ENCODE measurements at regions not wholly inside any gene's neighbourhood (a gene's known extent, or its start where the extent isn't known, plus 50 kb on each side); places are given as distances from the start of the nearest gene placed in this dataset.

DNA sequence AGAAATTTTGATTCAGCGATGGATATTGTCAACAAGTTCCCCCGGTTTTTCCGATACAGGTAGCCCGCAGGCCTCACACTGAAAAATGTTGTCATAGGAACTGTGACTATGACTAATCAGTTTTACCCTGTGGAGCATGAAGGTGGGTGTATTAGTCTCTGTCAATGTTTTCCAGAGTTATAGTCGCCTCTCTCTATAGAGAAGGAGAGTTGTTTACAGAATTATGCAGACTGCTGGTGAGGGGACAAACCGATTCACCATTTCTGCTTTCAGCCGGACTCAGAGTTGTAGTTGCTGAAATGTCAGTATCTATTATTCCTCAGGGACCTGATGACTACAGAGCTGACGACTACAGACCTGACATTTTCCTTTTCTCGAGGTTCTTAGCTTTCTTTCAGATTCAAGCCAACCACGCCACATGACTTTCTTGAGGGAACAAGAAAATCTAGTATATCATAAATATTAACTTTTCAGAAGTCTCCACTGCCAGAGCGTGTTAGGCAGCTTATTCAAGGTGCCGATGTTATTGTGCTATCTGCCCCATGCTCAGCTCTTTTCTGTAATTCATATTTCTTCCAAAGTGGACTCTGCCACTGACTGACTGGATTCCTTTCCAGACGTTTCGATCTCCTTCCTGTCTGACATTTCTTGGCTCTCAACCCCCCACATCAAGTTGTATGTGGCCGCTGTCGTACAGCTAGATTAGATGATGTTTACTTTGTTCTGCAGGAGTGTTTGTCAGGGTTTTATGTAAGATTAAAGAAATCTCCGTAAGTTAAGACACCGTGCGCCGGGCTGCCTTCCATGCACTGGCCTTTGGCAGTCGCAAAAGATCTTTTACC is 178.1 kb downstream of the FGF1 start:
- DNase-seq (ENCODE audit: low read depth) = no peak

DNA sequence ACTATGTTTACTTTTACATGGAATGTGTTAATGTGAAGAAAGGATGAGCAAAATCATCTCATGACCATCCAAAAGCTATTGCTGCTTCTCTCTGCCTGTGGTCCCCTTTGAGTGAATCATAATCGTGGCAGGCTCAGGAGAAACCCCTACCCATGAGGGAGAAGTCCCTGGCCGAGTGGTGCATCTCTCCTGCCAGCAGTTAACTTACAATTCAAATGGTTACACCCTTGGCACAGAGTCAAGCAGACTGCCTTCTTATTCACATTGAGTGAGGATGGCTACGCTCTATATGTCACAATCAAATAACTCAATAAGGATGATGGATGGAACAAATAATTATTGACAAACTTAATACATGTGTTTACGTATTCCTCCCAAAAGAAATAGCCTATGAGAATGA is 179.1 kb downstream of the FGF1 start:
- DNase-seq (ENCODE audit: low read depth) = no peak

DNA sequence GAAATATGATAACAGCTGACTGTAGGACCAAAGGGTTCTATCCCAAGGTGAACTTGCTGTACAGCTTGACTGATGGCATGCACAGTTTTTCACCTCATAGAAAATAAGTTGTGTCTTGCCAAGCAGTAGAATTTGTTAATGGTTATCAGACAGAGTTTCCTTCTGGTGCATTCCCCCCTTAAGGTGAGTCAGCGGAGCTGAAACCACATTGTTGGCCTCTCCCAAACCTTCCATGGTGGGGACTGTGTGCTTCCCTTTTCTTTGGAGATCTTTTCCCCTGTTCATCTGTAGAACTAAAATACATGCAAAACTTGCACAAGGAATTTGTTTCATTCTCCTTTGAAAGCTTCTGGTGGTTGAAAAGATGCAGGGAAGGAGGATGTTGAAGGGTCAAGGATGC is 179.8 kb downstream of the FGF1 start:
- no peak for DNase-seq (ENCODE audit: low read depth)

GRCh38 chr5:142501890-142502289 is 177.1 kb upstream of the SPRY4 start:
- DNase-seq (ENCODE audit: low read depth) = no peak

DNA sequence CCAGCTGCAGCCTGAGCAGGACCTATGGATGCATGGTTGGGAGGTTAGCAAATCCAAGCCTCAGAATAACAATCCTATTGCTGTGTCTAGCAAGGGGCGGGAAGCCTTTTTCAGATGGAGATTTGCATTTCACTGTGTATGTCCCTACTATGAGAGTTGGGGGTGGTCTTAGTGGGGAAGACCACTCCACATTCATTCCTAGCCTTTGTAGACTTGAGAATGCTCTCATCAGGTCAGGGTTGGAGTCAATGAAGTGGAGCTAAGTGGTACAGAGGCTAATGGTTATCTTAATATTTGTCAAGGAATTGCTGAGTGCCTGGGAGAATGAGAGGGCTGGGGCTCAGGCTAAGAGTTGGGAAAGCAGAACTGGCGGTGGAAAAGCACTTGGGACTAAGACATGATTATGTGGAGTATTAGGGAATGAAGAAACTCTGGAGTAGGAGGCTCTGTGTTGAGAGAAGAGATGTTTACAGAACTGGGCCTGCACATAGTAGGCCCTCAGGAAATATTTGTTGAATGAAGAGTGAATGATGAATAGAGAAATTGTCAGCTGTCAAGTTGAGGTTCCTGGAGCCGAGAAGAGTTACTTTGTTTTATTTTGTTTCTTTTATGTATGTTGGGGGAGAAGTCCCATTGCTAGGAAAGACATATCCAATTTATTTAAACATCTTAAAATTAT is 175.5 kb upstream of the SPRY4 start:
- DNase-seq (ENCODE audit: low read depth) = no peak

GRCh38 chr5:142499591-142500226 is 174.9 kb upstream of the SPRY4 start:
- no peak for DNase-seq (ENCODE audit: low read depth)

DNA sequence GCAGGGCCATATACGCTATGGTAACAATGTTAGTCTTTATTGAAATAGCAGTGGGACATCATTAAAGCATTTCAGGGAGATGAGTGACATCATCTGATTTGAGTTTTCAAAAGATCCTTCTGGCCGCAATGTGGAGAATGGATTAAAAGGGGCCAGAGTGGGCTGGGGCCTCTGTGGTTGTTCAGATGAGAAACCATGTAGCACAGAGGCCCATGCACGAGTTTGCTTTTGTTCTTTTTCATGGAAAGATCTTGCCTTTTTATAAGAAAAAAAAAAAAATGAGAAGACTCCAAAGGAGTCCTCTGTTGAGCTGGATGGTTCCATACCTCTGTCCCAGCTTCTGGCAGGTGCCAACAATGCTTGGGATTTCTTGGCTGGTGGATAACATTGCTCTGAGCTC is 173.5 kb upstream of the SPRY4 start:
- no peak for DNase-seq (ENCODE audit: low read depth)

DNA sequence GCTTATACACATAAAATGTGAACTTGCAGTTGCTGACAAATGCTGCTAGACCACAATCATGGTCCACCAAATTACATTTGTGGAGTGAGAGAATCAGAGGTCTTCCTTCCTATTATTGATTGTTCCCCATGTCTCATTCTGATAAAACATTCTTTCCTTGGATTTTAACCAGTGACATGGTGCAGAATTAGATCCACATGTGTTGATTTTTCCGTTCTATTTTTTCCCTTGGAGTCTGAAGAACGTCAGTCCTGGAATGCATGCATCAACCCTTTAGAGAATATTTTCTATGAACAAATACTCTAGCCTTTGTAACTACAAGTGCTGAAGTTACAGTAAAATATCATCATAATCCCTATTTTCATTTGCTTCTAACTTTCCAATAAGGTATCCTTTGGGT is 170.7 kb upstream of the SPRY4 start:
- DNase-seq (ENCODE audit: low read depth) = no peak

DNA sequence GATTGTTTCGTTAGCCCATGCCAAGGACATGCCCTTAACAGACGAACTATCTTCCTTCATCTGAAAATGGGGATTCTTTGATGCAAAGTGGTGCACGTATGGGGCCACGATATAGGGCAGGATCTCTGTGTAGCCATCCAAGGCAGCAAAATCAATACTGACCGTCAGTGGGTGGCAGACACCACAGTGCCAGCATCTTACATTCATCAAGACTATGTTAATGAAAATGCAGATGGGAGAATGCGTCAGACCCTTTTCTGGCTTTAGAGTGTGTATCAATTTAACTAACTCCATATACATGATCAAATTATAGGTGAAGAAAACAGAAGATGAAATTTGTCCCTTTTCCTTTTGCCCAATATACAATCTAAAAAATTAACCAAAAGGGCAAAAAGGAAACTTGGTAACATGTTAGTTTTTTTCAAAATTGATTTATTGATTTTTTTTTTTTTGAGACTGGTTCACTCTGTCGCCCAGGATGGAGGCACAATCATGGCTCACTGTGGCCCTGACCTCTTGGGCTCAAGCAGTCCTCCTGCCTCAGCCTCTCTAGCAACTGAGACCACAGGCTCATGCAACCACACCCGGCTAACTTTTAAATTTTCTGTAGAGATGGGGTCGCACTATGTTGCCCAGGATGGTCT is 169.2 kb upstream of the SPRY4 start:
- no peak for DNase-seq (ENCODE audit: low read depth)

GRCh38 chr5:142492781-142493281 is 168.0 kb upstream of the SPRY4 start:
- DNase-seq (ENCODE audit: low read depth) = no peak

DNA sequence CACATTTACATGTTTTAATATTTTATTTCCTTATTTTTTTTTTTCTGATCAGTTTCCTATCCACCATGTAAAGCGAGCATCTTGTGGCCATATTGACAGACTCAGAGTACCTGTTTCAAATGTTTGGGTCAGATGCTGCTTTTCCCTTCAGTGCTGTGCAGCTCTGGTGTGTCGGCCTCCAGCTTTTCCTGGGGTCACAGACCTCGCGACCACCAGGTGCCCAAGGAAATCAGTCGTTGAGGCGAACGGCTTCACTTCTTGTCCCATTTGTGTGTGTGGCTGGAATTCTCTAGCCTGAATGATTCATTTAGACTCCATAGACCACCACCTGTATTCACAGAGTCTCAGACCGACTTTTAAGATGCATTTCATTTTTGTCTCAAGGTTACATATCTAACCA is 166.9 kb upstream of the SPRY4 start:
- DNase-seq (ENCODE audit: low read depth) = no peak

DNA sequence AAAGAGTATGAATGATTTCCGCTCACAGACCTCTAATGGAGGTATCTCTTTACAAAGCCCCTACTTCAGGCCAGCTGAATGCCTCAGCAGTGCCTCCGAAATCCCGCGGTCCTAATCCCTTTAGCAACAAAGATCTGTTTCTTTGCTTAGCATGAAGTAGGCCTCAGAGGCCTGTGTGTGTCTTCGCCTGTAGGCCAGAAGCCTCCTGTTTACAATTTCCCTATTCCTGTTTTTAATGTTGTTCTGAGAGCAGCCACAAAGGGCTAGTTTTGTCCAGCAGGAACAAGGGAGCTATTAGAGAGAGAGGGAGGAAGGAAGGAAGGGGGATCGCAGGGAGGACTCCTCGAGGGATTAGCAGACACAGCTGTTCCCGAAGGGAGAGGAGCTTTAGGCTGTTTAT is 166.4 kb upstream of the SPRY4 start:
- no peak for DNase-seq (ENCODE audit: low read depth)

- no peak for DNase-seq (ENCODE audit: low read depth)
Measured at GRCh38 chr5:142486581-142486980, 161.8 kb upstream of the SPRY4 start.

DNA sequence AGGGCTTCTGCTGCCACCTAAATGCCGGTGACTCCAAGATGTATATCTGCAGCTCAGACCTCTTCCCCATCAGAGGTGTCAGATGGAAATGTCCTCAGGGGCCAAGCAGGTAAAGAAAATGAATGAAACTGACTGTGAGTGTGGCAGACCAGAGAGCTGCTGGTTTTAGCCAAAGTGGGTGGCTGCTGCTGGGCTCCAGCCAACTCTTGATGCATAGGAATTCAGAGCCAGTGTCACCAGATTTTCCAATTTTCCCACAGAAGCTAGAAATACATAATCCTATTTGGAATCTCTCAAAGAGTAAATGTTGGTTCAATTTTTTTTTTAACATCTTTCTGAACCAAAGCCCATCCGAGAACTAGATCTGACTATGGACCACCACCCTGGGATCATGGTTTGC is 161.2 kb upstream of the SPRY4 start:
- DNase-seq (ENCODE audit: low read depth) = no peak

DNA sequence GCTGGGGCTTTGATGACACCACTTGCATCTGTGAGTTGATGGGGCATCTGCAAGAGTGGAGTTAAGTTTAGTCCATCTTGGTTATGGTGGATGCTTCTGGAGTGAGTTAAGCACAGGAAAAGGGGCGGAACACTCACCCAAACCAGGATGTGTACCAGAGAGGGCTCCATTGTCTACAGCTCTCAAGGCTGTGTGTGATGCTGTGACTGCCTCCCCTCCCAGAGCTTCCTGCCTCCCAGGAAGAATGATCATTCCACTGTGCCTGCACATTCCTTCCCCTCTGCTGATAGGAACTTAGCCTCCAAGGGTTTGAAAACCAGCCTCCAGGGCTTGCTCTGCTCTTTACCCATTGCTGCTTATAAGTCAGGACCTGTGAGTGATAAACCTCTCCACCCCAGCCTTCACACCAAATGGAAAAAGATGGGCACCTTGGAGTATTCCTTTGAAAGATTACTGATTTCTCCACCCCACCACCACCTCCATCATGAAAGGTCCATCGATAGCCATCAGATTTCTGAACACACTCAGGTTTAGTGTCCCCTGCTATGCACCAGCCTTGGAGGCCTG is 160.1 kb upstream of the SPRY4 start:
- DNase-seq (ENCODE audit: low read depth) = no peak

GRCh38 chr5:142482207-142482606 is 157.4 kb upstream of the SPRY4 start:
- DNase-seq (ENCODE audit: low read depth) = no peak

GRCh38 chr5:142481410-142481809 is 156.6 kb upstream of the SPRY4 start:
- DNase-seq (ENCODE audit: low read depth) = no peak

DNA sequence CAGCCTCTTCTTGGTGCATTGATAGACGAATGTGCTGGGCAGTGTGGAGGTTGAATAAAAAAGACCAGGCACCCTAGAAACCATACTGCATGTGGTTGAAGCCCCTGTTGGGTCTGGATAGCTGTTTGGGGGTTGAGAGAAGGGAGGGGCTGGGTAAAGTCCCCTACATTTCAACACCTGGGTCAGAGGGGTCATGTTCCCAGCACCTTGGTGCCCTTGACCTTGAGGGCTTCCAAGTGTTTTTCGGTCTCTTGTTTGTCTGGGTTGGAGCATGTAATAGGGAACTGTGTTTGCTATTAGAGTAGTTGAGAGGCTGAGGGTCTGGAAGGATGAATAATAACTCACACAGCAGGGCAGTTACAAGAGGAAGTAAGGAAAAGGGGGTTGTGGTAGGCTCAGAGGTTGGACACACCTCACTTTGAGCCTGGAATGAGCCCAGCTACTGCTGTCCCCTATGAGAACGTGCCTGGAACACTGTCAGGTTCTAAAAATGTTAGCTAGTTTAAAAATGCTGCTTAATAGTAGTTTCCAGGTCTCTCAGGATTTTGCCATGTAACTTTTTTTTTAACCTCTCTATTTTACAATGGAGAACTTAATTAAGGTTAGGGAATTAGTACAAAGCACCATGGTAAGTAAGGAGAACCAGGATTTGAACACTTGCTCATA is 155.2 kb upstream of the SPRY4 start:
- DNase-seq (ENCODE audit: low read depth) = no peak

DNA sequence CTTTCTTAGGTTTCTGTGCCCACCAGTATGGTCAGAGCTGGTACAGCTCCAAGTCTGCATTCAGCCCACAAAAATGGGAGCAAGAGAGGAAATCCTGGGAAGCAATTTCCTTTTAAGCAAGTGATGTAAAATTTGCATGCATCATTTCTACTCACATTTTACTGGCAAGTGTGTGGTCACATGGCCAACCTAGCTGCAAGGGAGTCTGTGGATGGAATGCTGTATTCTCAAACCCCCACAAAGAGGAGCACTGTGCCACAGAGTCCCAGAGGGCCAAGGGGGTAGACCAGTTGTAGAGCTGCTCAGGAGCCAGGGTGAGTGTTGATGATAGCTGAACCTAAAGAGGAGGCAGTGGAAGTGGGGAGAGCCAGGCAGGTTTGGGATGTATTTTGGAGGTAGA is 154.3 kb upstream of the SPRY4 start:
- no peak for DNase-seq (ENCODE audit: low read depth)

DNA sequence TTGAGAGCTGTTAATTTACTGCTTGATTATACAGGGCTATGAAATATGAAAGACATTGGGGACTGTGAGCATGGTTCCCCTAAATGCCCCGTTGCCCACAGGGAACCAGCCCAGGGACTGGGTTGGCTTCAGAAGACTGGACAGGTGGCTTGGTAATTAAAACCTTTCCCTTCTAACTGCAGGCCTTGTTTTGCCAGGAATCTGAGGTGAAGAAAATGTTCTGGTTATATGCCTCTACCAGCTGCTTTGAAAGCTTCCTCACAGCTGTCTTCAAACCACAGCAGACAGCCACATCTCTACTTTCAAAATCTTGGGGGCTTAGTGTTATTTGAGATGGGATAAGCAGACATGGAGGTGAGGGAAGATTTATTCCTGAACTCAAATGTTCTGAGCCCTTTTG is 153.3 kb upstream of the SPRY4 start:
- DNase-seq (ENCODE audit: low read depth) = no peak

GRCh38 chr5:142475102-142475513 is 150.3 kb upstream of the SPRY4 start:
- DNase-seq (ENCODE audit: low read depth) = no peak

All from T follicular helper cell (primary cell).